ENCODE measurements at regions not wholly inside any gene's neighbourhood (a gene's known extent, or its start where the extent isn't known, plus 50 kb on each side); places are given as distances from the start of the nearest gene placed in this dataset.

- intact Hi-C loops (cut with DNase I, micrococcal nuclease), result no loop called here
- Histone ChIP-seq H3K4me1 (ENCODE audit: low read depth) (no peaks in the 10 kb centered on the region), H3K4me3 (no peak overlapping the region), H3K9me3 (peaks cover 25% of the 10 kb centered on the region), H3K36me3 (ENCODE audit: low read depth) (no peaks in the 10 kb centered on the region)
- no peak for DNase-seq
- TF ChIP-seq CTCF (IDR thresholded peaks at IDR 0.05), result no peak
- ATAC-seq, result no peak
Measured at GRCh38 chr1:68780919-68781318, 284.0 kb upstream of the DEPDC1 start.

- no peak overlapping the region for H3K4me3 ChIP-seq
- H3K36me3 ChIP-seq (ENCODE audit: low read depth), result no peaks in the 10 kb centered on the region
- H3K4me1 ChIP-seq (ENCODE audit: low read depth), result no peaks in the 10 kb centered on the region
- TF ChIP-seq CTCF (IDR thresholded peaks at IDR 0.05), result no peak
- peaks cover 25% of the 10 kb centered on the region for H3K9me3 ChIP-seq
- ATAC-seq (no peak), DNase-seq (no peak)
- intact Hi-C loops (cut with DNase I, micrococcal nuclease), result no loop called here
Measured at GRCh38 chr1:68782890-68783289, 286.0 kb upstream of the DEPDC1 start.

- ATAC-seq, result no peak
- H3K9me3 ChIP-seq, result peaks cover 14% of the 10 kb centered on the region
Measured at GRCh38 chr1:68785328-68785727, 288.4 kb upstream of the DEPDC1 start.

GRCh38 chr1:68788762-68789161, 291.9 kb upstream of the DEPDC1 start:
- DNase-seq (no peak), ATAC-seq (no peak)
- H3K4me3 ChIP-seq, result no peak overlapping the region
- intact Hi-C loops (cut with DNase I, micrococcal nuclease), result no loop called here
- no peaks in the 10 kb centered on the region for H3K36me3 ChIP-seq (ENCODE audit: low read depth)
- TF ChIP-seq CTCF (IDR thresholded peaks at IDR 0.05), result no peak
- H3K9me3 ChIP-seq, result no peaks in the 10 kb centered on the region
- no peaks in the 10 kb centered on the region for H3K4me1 ChIP-seq (ENCODE audit: low read depth)

More at GRCh38 chr1:68785328-68785727, 288.4 kb upstream of the DEPDC1 start:
- H3K4me1 ChIP-seq (ENCODE audit: low read depth), result no peaks in the 10 kb centered on the region
- no peak for DNase-seq
- intact Hi-C loops (cut with DNase I, micrococcal nuclease), result no loop called here
- no peaks in the 10 kb centered on the region for H3K36me3 ChIP-seq (ENCODE audit: low read depth)
- no peak overlapping the region for H3K4me3 ChIP-seq
- TF ChIP-seq CTCF (IDR thresholded peaks at IDR 0.05), result no peak

GRCh38 chr1:68791800-68792199, 294.9 kb upstream of the DEPDC1 start:
- no peak for TF ChIP-seq CTCF (IDR thresholded peaks at IDR 0.05)
- Histone ChIP-seq H3K9me3 (peaks cover 3% of the 10 kb centered on the region), H3K4me1 (ENCODE audit: low read depth) (no peaks in the 10 kb centered on the region), H3K4me3 (no peak overlapping the region), H3K36me3 (ENCODE audit: low read depth) (no peaks in the 10 kb centered on the region)
- intact Hi-C loops (cut with DNase I, micrococcal nuclease), result no loop called here
- DNase-seq (no peak), ATAC-seq (no peak)

- H3K9me3 ChIP-seq, result peaks cover 3% of the 10 kb centered on the region
- intact Hi-C loops (cut with DNase I, micrococcal nuclease), result no loop called here
- ATAC-seq (no peak), DNase-seq (no peak)
- H3K36me3 ChIP-seq (ENCODE audit: low read depth), result no peaks in the 10 kb centered on the region
- H3K4me1 ChIP-seq (ENCODE audit: low read depth), result no peaks in the 10 kb centered on the region
- H3K4me3 ChIP-seq, result no peak overlapping the region
- TF ChIP-seq CTCF (IDR thresholded peaks at IDR 0.05), result no peak
Measured at GRCh38 chr1:68795956-68796355, 299.1 kb upstream of the DEPDC1 start.

All from mucosa of descending colon (tissue), 3 donors.